Kidney tubule cell (primary cell): ENCODE measurements at regions not wholly inside any gene's neighbourhood (a gene's known extent, or its start where the extent isn't known, plus 50 kb on each side); places are given as distances from the start of the nearest gene placed in this dataset.

Experiments used
- DNase-seq: peaks from one replicate; pipeline ENCODE4 v3.0.0-alpha.2; 2018; ENCODE audit warnings: low spot score

GRCh38 chr13:31081316-31081715 lies 80.4 kb downstream of the HSPH1 start:
- no peak for DNase-seq

DNA sequence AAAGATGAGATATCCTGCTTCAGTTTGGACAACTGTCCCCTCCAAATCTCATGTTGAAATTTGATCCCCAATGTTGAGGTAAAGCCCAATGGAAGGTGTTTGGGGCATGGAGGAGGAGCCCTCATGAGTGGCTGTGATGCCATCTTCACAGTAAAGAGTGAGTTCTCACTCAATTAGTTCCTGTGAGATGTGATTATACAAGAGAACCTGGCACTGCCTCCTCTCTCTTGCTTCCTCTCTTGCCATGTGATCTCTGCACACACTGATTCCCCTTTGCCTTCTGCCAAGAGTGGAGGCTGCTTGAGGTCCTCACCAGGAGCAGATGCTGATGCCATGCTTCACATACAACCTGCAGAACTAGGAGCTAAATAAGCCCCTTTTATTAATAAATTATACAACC lies 86.9 kb downstream of the HSPH1 start:
- no peak for DNase-seq

DNA sequence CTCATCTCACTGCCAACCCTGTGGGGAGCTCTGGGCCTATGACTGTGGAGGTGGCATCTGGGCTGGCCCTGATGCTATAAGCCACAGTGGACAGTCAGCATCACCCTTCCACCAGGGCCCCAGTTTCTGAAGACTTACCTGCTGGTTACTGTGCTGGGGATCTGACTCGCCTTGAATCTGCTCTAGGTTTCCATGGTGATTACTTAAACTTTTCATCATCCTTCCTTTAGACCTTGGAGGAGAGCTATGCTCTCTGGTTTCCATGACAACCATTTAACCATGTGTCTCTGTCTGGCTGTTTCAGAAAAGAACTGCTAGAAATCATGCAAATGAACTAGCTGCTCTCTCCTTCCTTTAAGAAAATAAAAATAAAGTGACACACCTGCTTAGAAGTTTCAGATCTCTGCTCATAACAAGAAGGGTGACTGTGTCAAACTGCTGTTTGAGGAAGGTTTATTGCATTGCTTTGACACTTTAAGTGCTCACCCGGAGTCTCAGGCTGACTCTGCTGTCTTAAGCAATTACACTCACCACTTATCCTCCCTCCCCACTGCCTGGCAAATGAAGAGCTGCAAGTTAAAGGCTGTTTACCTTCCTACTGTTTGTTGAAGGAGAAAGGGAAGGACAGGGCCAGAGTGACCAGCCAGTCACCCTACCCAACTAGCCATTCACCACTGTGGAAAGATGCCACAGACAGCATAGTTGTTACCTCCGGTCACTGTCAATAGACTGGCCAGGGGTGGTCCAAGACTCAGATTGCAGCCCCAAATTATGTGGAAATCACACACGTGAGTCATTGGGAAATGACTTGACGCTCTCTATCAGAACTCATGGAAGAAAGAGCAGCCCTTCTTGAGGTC lies 87.6 kb downstream of the HSPH1 start:
- peak; percentile 61 for DNase-seq

- no peak for DNase-seq
Observed at GRCh38 chr13:31072041-31072440, 89.7 kb downstream of the HSPH1 start.

DNA sequence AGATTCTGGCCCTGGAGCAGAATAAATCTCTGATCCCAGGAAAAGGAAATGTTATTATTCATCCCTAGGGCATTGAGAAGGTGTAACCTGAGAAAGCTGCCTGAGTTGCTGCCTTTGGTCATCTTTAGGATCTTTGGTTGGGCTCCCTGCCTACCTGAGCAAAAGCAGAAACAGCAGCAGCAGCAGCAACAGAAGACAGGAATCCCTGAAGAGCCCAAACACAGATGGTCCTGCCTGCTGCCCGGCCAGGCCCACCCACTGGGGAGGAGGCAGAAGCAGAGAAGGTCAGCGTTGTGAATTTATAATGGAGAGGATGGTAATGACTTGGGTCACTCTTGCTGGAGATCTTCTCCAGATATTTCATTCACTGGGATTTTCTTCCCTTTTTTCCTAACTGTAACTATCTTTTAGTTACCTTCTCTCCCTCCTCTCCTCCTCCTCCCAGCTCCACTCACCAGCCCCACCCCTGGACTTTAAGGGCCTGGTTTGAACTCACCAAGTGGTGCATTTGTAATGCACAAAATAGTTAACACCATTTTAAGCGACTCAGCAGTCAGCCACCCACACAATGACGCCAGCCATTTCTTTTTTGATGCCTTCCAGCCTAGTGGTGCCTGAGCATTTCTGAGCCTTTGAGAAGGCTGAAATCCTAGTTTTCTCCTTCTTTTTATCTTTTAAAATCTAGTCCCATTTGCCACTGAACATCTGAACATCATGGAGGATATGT lies 91.7 kb downstream of the HSPH1 start:
- DNase-seq = no peak

DNA sequence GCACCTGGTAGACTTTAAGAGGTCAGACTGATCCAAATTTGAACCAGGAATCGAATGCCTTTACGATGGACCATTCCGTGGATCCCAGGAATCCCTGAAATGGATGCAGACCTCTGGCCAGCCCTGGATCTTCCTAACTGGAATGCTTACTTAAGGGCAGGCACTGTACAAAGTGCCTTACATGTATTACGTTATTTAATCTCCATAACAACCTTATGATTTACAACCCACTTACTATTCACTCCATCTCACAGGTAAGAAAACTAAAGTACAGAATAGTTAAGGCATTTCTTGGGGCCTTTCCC lies 93.6 kb downstream of the HSPH1 start:
- no peak for DNase-seq

DNA sequence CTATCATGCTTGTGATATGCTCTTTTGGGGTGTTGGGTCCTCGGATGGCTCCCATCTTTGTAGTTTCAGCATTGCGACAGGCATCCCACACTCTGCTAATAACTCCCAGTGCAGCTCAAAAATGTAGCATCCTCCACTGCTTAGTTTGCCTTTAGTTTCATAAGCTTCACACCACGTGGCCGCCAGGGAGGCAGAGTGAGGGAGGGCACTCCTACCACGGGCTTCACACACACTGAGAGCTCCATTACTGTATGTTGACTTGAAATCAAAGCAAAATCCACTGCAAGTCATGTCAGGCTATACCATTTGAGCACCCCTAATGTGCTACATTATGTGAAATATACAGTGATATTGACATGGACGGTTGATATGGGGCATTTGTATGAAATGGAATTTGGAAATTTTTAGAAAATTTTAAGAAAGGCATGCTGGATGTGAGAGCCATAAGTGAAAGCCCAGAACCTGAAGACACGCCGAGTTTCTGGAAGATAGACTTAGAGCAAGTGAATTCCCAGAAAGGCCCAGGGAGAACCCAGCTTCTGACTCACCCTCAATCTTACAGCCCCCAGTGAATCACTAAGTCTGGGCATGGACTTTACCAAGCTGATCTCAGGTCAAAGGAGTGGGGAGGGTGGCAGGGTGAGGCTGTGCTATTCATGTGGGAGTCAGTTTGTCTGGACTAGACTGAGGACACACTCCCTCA lies 94.1 kb downstream of the HSPH1 start:
- peak; percentile 82 for DNase-seq

DNA sequence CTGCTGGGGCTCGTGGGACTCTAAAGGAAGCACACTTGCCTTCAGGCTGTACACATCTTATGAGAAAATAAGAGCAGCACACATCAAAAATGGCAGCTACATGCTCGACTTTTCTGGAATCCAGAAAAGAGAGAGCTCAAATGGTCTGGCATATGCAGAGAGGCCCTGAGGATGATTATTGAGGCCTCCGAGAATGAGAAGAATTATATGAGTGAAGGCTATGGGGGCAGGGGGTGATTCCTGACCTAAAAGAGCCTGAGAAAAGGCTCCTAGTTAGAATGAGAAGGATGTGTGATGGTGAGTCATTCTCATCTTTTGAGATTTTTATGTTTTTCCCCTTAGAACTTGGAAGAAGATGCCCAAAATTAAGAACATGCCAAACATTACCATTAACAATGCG lies 97.1 kb downstream of the HSPH1 start:
- DNase-seq = no peak

DNA sequence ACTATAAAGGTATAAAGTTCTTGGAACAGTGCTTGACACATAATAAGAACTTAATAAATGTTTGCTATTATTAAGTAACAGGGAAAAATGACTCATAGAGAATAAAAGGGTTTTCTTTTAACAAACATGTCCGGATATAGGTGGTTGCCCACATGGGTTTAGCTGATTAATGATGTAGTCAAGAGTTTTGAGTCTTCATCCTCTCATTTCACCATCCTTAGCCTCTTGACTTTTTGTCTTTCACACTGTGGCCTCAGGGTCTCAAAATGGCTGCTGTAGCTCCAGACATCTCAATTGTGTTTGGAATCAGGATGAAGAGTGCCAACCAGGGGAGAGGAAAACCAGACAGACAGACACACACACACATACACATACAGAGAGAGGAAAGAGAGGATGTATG lies 97.9 kb downstream of the HSPH1 start:
- DNase-seq = no peak

DNA sequence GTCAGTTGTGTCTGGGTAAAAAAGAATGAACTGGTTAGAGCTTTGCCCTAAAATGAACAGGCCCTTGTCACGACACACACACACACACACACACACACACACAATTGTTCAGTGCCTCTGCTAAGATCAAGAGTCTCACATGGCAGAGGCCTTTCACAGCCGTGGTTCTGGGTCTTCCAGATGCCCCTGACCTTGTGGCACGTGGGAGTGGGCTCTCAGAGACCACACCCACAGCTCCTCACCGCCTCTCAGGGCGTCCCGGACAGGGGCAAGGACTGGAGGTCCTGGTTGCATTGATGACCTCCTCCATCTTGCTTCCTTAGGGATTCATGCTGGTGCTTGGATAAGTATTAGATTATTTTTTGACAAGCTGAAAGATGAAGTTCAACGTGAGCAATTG lies 101.0 kb downstream of the HSPH1 start:
- DNase-seq = no peak

GRCh38 chr13:31060220-31060619 lies 101.5 kb downstream of the HSPH1 start:
- DNase-seq = no peak

- no peak for DNase-seq
Observed at GRCh38 chr13:31057403-31058033, 104.2 kb downstream of the HSPH1 start.

- no peak for DNase-seq
Observed at GRCh38 chr13:31056644-31057271, 104.9 kb downstream of the HSPH1 start.

DNA sequence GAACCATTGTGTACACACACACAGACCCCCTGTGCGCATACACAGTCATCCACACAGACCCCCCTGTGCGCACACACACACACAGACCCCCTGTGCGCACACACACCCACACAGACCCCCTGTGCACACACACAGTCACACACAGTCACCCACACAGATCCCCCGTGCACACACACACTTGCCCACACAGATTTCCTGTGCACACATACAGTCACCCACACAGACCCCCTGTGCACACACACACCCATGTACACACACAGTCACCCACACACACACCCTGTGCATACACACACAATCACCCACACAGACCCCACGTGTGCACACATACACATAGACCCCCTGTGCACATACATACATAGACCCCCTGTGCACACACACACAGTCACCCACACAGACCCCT lies 106.1 kb downstream of the HSPH1 start:
- no peak for DNase-seq

GRCh38 chr13:31054632-31055031 lies 107.1 kb downstream of the HSPH1 start:
- DNase-seq = no peak

GRCh38 chr13:31053896-31054295 lies 107.8 kb downstream of the HSPH1 start:
- DNase-seq = no peak

DNA sequence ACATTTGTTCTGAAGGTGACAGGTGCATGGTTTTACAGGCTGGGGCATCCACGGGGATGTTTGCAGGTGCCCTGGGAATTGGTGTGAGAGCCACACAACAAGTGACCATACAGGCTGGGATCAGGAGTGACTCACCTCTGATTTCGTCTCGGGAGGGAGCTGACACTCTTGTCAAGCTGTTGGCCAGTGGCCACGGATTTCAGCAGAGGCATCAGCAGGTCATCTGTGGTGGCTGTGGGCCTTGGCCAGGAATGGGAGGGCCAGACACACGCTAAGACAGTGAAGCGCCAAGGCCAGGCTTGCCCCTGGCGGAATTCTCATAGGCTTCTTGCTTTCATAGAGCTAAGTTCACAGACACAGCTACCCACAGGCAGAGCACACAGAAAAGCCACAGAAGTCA lies 108.6 kb downstream of the HSPH1 start:
- DNase-seq = peak; percentile 57

GRCh38 chr13:31052478-31052877 lies 109.2 kb downstream of the HSPH1 start:
- DNase-seq = no peak

DNA sequence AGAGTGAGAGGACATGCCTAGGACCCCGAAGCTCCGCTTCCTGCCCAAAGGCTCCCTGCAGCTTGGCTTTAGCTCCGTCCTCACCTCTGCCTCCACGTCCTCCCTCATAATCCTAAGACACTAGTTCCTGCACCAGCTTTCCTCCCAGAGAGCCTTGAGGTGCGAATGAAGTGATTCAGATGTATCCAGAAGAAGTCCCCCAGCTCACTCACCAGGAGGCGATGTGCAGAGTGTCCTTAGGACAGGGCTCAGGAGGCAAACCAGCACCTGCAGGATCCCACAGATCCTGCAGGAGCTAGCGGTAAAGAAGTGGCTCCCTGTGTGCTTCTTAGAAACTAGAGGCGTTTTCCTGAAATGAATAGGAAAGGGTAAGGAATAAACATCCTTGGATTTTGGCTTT lies 109.7 kb downstream of the HSPH1 start:
- no peak for DNase-seq

GRCh38 chr13:31050486-31051400 lies 111.0 kb downstream of the HSPH1 start:
- DNase-seq = peak; percentile 48

- DNase-seq = no peak
Observed at GRCh38 chr13:31049833-31050232, 111.9 kb downstream of the HSPH1 start.
